DND-41 (cell line): ENCODE measurements at regions not wholly inside any gene's neighbourhood (a gene's known extent, or its start where the extent isn't known, plus 50 kb on each side); places are given as distances from the start of the nearest gene placed in this dataset.

Experiments
- ATAC-seq: fragments of 200-7000 bp; cut with Tn5 transposase; 3 replicates; pipeline ENCODE4 v1.9.1; 2021; ENCODE audit warnings: low read depth; ENCODE audit not compliant: insufficient read depth
- DNase-seq: peaks from one replicate; pipeline ENCODE4 v3.0.0-alpha.2; 2020
- H2AFZ ChIP-seq: 2 replicates; pipeline ENCODE4 v1.6.0; 2012; ENCODE audit warnings: low read depth, low read length
- H3K27ac ChIP-seq: 2 replicates; pipeline ENCODE4 v1.5.1; 2012; ENCODE audit warnings: low read length, inconsistent platforms
- H3K27me3 ChIP-seq: fragments of 200-600 bp; sonication (generic); 2 replicates; pipeline ENCODE4 v1.6.0; 2012; ENCODE audit warnings: low read length, mild to moderate bottlenecking, inconsistent platforms; ENCODE audit not compliant: insufficient read depth, poor library complexity
- H3K36me3 ChIP-seq: 2 replicates; pipeline ENCODE4 v1.5.1; 2012; ENCODE audit warnings: low read length, inconsistent platforms; ENCODE audit not compliant: insufficient read depth
- H3K4me1 ChIP-seq: 2 replicates; pipeline ENCODE4 v1.5.1; 2012; ENCODE audit warnings: mild to moderate bottlenecking, low read length; ENCODE audit not compliant: insufficient read depth
- H3K4me2 ChIP-seq: 2 replicates; pipeline ENCODE4 v1.6.0; 2012; ENCODE audit warnings: mild to moderate bottlenecking, moderate library complexity, low read length, inconsistent platforms; ENCODE audit not compliant: insufficient read depth
- H3K4me3 ChIP-seq, 2 experiments: fragments of 200-600 bp in 1 of 2; shearing (Covaris generic) in 1 of 2; 2 replicates each; pipeline ENCODE4 v1.5.1; 2012 to 2016; ENCODE audit warnings: inconsistent platforms in 2 of 2, low read length in 2 of 2, mild to moderate bottlenecking in 2 of 2, low read depth in 1 of 2, moderate library complexity in 1 of 2
- H3K79me2 ChIP-seq: 2 replicates; pipeline ENCODE4 v1.6.0; 2012; ENCODE audit warnings: low read length, inconsistent platforms; ENCODE audit not compliant: insufficient read depth
- H3K9ac ChIP-seq: 2 replicates; pipeline ENCODE4 v1.6.0; 2012; ENCODE audit warnings: low read depth, mild to moderate bottlenecking, inconsistent platforms, low read length, moderate library complexity
- H3K9me3 ChIP-seq: 2 replicates; pipeline ENCODE4 v1.5.1; 2012; ENCODE audit warnings: low read length, moderate library complexity, mild to moderate bottlenecking, inconsistent platforms; ENCODE audit not compliant: insufficient read depth, severe bottlenecking
- H4K20me1 ChIP-seq: 2 replicates; pipeline ENCODE4 v1.6.0; 2012; ENCODE audit warnings: low read length; ENCODE audit not compliant: insufficient read depth
- CTCF ChIP-seq: IDR thresholded peaks from 2 replicates; pipeline ENCODE4 v1.5.1; 2012; ENCODE audit warnings: borderline replicate concordance, low read length, moderate library complexity, mild to moderate bottlenecking; ENCODE audit not compliant: poor library complexity, severe bottlenecking; ENCODE audit errors: extremely low read depth
- EZH2 ChIP-seq: IDR thresholded peaks from 3 replicates; pipeline ENCODE4 v1.6.1; 2012; ENCODE audit warnings: borderline replicate concordance, low read depth, mild to moderate bottlenecking, moderate library complexity, low read length, inconsistent platforms; ENCODE audit not compliant: severe bottlenecking

GRCh38 chr1:59232216-59232615 is 64.7 kb upstream of the FGGY start:
- Histone ChIP-seq H3K4me3 (no peak overlapping the region), H3K36me3 (no peaks in the 10 kb centered on the region), H2AFZ (no peak overlapping the region), H4K20me1 (no peaks in the 10 kb centered on the region), H3K9ac (no peak overlapping the region), H3K27ac (no peak overlapping the region), H3K79me2 (no peaks in the 10 kb centered on the region), H3K4me2 (no peak overlapping the region), H3K4me1 (no peaks in the 10 kb centered on the region), H3K27me3 (no peaks in the 10 kb centered on the region), H3K9me3 (no peaks in the 10 kb centered on the region)
- TF ChIP-seq EZH2: no peak
- TF ChIP-seq CTCF: no peak
- DNase-seq (no peak), ATAC-seq (no peak)

- no peak overlapping the region for H3K4me3 ChIP-seq
- DNase-seq (no peak), ATAC-seq (no peak)
- TF ChIP-seq CTCF (no peak), EZH2 (no peak)
- H3K9ac ChIP-seq: no peak overlapping the region
- H3K27ac ChIP-seq: no peak overlapping the region
- H4K20me1 ChIP-seq: no peaks in the 10 kb centered on the region
- no peaks in the 10 kb centered on the region for H3K9me3 ChIP-seq
- no peaks in the 10 kb centered on the region for H3K79me2 ChIP-seq
- no peaks in the 10 kb centered on the region for H3K27me3 ChIP-seq
- H2AFZ ChIP-seq: no peak overlapping the region
- H3K36me3 ChIP-seq: no peaks in the 10 kb centered on the region
- no peaks in the 10 kb centered on the region for H3K4me1 ChIP-seq
- no peak overlapping the region for H3K4me2 ChIP-seq
Observed at GRCh38 chr1:59233444-59233843, 63.5 kb upstream of the FGGY start.

- ATAC-seq: no peak
- H3K9me3 ChIP-seq: no peaks in the 10 kb centered on the region
- no peak overlapping the region for H3K4me2 ChIP-seq
- H3K9ac ChIP-seq: no peak overlapping the region
- no peak for TF ChIP-seq EZH2
- no peak for TF ChIP-seq CTCF
- H3K4me1 ChIP-seq: no peaks in the 10 kb centered on the region
- H3K36me3 ChIP-seq: no peaks in the 10 kb centered on the region
- H3K27ac ChIP-seq: no peak overlapping the region
- H3K4me3 ChIP-seq: no peak overlapping the region
- H2AFZ ChIP-seq: no peak overlapping the region
- DNase-seq: no peak
- H3K79me2 ChIP-seq: no peaks in the 10 kb centered on the region
- no peaks in the 10 kb centered on the region for H3K27me3 ChIP-seq
- no peaks in the 10 kb centered on the region for H4K20me1 ChIP-seq
Observed at GRCh38 chr1:59236721-59237545, 60.0 kb upstream of the FGGY start.
